GM18508 (cell line): ENCODE measurements at regions not wholly inside any gene's neighbourhood (a gene's known extent, or its start where the extent isn't known, plus 50 kb on each side); places are given as distances from the start of the nearest gene placed in this dataset.

ENCODE experiments used
- ATAC-seq: cut with Tn5 transposase; IDR thresholded peaks from one replicate; pipeline ENCODE4 v1.9.1; 2021; ENCODE audit warnings: moderate number of reproducible peaks; ENCODE audit not compliant: insufficient read depth, unreplicated experiment

DNA sequence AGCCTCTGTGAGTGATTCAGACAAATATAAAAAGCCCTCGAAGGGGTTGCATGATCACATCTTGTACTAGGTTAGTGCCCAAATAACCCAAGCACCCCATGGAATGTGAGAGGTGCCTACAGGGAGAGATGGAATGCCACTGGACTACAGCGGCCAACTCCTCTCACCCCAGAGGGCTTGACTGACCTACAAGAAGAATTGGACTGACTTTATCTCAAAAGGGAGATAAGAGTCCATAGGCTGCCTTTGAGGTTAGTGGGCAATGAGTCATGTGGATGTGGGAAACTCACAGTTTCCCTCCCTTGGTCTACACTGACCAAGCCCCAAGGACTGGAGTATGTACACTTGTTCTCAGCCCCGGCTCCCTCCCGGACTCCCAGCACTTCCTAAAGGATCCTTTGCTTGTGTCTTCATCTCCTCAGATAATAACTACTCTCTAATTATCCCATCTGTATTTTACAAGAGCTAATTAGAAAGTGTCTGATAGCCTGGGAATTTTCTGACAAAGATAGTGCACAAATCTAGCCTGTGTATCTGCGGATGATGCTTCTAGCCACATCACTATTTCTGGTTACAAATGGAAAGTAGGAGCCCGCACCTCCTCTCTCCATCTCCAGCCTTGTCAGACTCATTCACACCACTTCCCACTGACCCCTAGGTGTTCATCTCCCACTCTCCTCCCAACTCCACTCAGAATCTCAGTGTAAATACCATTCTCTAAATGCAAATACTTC is 547.8 kb upstream of the TBL1XR1 start:
- no peak for ATAC-seq

DNA sequence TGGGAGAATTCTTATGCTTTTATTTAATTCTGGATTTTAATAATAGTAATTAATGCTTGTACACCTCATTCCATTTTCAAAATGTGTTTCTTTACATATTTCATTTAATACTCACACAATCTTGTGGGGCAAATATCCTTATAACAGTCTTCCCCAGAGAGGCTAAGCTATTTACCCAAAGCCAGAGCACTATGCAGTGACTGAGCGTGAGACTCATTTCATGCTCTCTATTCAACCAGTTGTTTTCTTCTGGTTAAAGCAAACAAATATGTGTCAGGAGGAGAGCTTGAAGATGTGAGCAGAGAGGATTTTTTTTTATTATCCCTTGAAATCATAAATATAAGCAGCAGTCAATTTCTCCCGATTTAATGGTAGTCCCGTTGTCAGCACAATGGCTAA is 548.3 kb upstream of the TBL1XR1 start:
- ATAC-seq, result no peak

DNA sequence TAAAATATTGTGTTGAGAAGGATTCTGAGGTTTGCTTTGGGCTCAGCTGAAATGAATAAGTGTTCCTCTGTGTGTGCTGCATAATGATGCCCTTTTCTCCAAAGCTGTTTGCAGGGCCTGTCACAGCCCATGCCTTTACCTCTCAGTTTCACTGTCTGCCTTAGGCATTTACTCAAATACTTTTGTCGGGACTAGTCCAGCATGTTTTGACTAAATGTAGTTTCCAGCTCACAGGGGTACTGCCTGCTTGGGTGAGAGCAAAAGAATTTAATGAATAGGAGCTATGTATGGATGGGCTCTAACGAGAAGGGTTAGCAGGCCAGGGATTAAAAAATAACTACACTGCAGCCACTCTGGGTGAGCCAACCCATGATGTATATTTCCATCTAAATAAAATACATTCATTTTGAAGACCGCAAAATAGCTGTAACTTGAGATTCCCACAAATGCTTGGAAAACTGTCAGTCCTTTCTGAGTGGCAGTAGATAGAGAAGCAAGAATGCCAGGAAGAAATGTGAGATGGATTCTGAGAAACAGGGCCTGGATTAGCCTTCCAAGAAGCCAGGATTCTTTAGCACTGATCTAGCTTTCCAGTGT is 549.2 kb upstream of the TBL1XR1 start:
- no peak for ATAC-seq

DNA sequence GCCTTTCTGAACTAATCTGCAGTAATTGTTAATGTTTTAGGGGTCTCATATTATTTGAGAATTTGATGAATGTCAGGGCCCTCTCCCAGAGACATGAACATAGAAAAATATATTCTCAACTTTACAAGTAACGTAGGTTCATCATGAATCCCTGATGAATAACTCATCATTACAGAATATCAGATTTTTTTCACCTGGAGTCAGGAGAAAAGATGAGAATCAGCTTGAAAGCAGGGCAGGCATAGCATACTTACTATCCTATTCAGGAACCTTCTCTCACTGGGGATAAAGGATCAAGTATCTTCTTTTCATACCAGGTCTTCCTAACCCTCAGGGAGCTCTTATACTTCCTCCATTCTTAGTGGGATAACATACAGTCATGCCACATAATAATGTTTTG is 552.6 kb upstream of the TBL1XR1 start:
- no peak for ATAC-seq

DNA sequence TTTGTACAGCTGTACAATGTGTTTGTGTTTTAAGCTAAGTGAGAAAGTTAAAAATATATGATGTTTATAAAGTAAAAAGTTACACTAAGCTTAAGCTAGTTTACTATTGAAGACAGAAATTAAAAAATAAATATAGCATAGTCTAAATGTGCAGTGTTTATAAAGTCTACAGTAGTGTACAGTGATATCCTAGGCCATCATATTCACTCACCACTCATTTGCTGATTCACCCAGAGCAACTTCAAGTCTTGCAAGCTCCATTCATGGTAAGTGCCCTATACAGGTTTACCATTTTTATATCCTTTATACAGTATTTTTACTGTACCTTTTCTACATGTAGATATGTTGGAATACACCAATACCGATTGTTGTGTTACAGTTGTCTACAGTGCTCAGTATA is 553.2 kb upstream of the TBL1XR1 start:
- no peak for ATAC-seq

DNA sequence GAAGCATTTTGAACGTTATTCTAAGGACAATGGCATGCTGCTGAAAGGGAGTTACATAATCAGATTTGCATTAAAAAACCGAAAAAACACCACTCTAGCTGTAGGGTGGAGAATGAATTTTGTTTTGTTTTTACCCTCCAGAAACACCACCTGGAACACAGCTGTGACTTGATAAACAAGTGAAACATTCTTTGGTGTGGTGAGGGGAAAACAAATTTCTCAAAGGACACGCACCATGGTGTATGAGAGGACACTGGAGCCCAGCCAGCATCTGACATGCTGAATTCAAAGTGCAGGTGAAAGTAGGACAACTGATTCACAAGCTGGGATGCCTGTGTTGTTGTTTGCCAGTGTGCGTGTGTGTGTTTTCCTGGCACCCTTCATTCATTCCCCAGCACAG is 554.5 kb upstream of the TBL1XR1 start:
- ATAC-seq, result no peak

DNA sequence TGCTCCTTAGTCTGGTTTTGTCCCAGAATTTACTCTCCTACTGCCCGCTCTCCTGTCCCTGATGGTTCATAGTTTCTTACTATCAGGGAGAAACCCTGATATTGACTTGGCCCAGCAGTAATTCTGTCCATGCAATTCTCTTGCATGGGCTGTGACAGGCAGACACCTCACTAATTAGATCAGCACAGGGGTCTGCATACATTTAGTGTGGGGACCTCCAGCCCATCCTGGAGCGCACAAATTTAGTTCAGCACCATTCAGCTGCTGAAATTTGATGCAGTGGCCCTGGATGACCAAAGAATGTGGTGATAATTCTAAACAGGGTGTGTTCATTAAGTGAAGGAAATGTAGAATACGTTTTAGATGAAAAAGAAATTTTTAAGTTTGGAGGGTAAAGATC is 555.5 kb upstream of the TBL1XR1 start:
- no peak for ATAC-seq

DNA sequence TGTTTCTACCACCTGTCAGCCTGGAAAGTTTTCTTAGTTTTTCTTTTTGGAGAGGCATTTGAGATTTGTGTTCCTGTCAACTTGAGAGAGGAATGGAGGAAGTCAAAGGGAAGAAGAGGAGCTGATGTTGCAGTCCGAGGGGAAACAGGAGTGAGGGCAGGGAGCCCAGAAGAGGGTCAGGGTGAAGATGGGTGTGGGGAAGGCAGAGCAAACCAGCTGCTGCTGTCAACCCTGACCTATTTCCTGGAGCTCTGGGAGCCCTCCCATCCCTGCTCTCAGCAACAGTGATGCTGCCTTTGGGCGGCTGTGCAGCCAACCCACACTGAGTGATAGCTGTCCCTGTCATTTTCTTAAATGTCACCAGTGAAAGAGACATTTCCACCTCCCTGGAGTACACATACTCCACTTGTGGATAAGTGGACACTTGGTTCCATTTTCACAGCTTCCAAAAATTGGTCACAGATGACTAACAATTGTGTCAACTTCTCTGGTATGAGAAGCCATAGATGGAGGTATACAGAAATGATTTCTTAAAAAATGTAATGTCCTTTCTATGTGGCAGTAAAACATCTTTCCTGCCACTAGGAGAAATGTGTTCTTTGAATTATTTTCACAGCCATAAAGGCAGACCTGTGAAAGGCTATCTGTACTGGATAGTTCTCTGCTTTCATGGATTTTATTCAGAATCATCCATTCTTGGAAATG is 556.3 kb upstream of the TBL1XR1 start:
- no peak for ATAC-seq

DNA sequence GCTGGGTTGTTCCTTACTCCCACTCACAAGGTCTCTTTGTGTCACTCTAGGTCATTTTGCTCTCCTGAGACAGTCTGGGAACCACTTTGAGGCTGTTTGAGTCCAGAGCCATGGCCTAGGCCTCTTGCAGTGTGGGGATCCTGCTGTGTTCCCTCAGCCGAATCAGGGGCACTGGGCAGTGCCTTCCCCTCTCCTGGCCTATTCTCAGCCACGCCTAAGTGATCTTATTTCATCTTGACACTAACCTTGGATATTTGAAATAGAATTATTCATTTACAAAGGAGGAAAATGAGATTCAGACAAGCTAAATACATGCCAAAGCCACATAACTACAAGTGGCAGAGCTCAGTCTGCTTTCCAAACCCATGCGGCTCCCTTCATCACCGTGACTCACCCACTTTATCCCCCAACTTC is 557.2 kb upstream of the TBL1XR1 start:
- no peak for ATAC-seq

DNA sequence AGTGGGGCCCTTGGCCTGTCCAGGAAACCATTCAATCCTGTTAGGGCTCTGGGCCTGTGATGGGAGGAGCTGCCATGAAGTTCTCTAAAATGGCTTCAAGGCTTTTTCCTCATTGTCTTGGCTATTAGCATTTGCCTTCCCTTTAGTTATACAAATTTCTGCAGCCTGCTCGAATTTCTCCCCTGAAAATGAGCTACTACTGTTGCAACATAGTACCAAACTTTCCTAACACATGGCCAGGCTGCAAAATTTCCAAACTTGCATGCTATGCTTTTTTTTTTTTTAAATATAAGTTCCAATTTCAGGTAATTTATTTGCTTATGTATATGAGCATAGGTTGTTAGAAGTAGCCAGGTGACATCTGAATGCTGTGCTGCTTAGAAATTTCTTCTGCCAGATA is 560.8 kb upstream of the TBL1XR1 start:
- ATAC-seq, result no peak

DNA sequence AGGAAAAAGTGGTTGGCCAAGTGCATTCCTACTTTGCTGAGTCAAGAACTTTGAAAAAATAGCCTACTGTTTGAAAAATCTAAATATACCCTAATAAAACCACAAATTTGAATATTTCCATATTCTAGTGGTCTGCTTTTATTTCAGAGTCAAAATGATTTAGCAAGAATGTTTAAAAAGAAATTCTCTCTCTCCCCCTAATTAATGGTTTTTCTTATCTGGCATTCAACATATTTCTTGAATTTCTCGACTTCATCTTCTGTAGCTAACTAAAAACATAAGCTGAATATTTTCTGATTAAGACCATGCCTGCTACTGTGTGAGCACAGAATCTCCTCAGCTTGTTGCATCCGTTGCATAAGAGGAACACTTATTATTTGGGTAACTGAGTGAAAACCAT is 563.5 kb upstream of the TBL1XR1 start:
- ATAC-seq, result no peak

DNA sequence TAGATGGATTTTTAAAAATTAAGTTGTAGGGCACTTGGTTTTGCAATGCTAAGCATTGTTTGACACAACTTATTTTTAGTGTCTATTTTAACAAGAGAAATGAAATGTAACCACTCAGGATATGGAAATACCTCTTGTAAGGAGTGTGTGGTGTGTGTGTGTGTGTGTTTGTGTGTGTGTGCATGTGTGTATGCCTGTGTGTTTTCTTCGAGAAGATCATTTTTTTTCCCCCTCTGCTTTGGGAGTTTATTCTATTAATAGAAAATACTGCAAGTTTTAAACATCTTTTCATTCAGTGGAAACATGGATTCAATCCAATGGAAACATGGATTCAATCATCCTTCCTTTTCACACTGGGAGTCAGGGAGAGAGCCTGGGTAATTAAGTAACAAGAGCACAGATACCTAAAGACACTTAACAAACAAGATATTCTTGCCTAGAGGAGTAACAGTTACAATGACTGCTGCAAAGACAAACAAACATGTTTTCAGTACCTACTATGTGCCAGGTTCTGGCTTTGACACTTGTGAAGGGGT is 567.2 kb upstream of the TBL1XR1 start:
- no peak for ATAC-seq

DNA sequence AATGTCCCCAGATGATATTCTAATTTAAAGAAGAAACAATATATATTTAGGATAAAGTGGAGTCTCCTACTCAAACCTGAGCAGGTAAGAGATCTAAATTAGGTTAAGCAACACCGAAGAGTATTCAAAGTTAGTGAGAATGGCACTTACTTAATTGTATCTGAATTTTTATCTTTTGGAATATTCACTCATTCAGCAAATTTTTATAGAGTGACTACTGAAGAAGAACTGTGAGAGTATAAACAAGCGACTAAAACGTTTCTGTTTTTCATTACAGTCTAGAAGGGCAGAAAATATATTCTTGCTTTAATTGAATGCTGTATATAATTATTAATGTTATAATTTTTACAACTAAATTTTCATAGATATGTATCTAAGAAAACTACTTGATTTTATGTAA is 567.7 kb upstream of the TBL1XR1 start:
- no peak for ATAC-seq

DNA sequence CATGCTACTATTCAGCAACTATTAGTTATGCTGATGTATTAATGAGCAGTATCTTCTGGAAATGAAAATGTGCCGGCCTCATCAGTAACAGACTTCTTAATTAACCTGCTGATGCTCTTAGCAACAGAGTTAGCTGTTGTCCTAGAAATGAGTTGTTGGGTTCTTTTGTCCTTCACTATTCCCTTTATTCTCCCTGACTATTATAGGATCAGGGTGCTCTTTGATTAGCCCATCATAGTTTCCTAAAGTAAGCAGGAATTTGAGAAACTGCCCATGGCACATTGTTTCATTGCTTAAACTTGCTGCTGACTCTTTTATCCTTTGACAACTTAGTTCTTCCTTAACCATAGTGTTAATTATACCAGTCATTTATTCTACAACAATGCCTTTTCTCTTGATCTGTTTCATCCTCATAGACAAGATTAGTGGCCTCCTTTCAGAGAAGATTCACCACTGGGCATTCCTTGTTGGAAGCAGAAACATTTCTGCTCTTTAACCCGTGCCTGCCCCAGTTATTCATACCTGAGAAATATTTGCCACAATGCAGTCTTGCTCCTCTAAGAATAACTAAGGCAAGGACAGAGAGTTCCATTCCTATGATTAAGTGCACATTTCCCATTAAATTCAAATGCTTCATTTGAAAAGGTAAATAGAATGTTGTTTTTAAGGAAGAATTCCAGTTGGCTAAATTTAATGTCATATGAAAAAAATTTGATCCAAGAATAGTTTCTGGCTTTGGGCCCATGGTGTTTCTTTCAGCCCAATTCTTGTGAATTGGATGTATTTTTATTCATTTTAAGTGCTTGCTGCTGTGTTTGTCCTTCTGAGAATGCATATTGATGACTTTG is 573.3 kb upstream of the TBL1XR1 start:
- no peak for ATAC-seq

DNA sequence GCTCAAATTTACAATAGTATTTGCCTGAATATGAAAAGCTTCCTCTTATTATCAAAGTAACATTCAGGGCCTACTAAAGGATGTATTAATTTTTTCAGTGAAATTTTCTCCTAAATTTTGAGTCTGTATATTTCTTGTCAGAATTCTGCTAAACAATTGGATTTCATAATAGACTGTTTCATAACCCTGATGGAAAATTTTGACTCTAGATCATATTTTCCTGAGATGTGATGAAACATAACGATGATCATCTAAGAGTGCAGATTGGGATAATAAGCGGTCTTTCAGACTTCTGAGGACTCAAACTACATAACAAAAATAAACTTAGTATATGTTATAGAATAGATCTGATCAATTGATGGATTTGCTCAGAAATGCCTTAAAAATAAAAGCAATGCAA is 574.5 kb upstream of the TBL1XR1 start:
- ATAC-seq, result no peak

DNA sequence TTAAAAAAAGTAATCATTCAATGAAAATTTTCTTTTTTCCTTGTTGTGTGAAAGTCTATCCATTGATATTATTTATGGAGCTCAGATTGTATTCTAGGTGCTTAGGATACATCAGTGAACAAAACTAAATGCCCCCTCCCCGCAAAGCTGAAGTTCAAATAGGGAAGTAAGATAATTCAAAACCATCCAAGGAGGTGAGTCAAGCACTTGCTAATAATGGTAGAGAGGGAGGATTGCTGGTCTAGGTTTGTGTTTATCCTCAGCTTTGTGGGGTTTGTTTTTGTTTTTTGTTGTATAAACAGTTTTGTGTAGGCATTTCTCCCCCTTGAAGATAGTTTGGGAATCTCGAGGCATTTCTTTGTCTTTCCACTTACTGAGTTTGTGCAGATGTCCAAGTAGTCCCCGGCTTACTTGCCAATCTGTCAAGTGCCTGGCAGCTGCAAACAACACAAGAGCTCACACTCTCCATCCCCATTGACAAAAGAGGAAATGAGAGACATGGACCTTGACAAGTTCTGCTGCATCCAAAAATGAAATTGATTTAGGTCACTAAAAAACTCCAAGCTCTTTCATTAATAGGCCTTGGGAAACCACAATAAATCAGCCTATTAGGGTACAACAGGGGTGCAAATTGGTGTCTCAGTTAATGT is 575.8 kb upstream of the TBL1XR1 start:
- no peak for ATAC-seq

DNA sequence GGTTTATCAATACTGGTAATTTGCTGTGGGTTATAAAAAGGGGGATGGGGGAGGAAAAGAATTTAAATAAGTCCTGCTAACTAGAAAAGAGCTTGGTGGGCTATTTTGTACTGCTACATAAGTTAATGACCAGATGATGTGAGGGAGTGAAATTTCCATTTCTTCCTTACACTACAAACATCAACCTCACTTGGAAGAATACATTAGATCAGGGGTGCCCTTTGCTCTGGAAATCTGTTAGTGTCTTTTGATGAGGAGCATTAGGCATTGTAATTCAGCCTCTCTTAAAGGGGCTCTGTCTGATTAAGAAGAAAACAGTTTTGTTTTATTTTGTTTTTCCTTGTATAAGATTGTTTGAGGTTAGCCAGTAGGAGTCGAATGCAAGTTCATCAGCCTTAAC is 576.4 kb upstream of the TBL1XR1 start:
- no peak for ATAC-seq

DNA sequence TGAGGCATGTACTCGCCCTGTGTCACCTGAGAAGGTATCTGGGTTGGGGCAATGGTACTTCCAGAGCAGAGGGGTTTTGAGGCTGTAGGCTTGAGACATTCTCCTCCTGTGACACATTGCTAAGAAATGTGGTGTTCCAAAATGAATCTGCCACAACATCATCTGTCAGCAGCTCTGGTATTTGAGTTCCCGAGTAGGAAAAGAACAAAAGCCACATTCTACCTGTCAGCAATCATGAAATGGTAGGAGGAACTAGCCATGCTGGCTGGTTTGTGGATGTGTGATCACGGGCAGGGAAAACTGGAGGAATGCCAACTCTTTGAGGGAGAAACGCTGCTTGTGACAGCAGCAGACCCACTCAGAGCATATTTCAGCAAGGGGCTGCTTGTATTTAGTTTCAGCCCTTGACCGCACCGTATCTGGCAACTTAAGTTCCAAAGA is 579.4 kb upstream of the TBL1XR1 start:
- ATAC-seq, result no peak

DNA sequence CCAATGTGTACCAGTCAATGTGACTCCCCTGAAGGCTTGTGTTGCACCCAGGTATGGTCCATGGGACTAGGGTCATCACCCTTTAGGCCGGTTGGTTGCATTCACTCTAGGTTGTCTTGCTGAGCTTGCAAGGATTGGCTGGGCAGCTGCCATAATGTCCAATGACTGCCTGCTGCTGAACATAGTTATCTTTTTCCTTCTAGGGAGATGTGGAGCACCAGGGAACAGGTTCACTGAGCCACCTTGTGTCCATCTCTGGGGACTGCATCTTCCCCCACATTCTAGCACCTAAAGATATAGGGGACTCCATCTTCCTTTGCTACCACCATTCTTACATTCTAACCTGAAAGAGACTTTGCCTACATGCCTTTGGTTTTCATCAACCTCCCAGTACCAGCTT is 580.4 kb upstream of the TBL1XR1 start:
- no peak for ATAC-seq

DNA sequence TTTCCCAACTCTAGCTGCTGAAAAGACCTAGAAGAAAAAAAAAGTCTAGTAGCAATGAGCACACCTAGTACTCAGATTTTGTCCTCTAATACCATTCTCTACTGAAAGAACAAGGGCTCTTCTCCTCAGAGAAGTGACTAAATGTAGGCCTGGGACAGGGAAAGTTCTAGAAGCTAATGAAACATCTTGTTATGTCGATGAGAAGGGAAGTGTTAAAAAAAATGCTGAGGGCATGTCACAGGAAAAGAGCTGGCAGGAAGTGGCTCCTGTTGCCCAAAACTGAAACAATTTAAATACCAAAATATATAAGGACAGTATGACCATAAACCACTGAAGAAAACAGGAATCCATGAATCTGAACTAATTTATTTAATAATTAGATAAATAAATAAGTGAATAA is 581.4 kb upstream of the TBL1XR1 start:
- ATAC-seq, result no peak
